ENCODE measurements at regions not wholly inside any gene's neighbourhood (a gene's known extent, or its start where the extent isn't known, plus 50 kb on each side); places are given as distances from the start of the nearest gene placed in this dataset.
"Not testable (repeated sequence)": the region's sequence is repeated elsewhere in the genome, so short reads cannot be mapped to it uniquely, and the experiment has no call there.

DNA sequence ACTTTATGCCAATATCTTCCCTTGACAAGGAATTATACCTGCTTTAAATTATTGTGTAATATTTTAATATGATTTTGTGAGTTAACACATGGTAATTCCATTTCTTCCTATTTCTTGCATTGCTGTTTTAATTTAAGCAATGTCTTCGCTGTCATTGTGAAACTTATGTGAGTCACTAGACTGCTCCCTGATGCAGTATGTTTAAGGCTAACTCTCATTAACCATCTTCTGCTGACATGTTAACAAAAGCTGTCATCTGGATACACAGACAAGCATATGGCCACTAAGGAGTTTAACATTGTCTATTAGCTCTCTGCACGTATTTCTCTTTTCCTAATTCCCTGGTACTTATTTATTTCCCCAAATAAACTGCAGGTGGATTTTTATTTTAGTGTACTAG lies 980.8 kb upstream of the CTNND2 start:
- no peak for DNase-seq (ENCODE audit: low read depth in 2 of 2)

DNA sequence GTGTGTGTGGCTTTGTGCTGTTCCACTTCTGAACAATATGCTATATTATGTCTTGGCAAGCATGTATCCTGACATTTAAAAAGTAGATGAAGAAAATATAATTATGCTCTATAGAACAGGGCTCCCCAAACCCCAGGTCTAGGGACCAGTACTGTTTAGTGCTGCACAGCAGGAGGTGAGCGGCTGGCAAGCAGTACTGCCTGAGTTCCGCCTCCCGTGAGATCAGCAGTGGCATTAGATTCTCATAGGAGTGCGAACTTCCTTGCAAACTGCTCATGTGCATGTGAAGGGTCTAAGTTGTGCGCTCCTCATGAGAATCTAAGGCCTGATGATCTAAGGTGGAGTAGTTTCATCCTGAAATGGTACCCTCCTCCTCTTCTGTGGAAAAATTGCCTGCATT lies 979.1 kb upstream of the CTNND2 start:
- DNase-seq (ENCODE audit: low read depth in 2 of 2), result no peak

DNA sequence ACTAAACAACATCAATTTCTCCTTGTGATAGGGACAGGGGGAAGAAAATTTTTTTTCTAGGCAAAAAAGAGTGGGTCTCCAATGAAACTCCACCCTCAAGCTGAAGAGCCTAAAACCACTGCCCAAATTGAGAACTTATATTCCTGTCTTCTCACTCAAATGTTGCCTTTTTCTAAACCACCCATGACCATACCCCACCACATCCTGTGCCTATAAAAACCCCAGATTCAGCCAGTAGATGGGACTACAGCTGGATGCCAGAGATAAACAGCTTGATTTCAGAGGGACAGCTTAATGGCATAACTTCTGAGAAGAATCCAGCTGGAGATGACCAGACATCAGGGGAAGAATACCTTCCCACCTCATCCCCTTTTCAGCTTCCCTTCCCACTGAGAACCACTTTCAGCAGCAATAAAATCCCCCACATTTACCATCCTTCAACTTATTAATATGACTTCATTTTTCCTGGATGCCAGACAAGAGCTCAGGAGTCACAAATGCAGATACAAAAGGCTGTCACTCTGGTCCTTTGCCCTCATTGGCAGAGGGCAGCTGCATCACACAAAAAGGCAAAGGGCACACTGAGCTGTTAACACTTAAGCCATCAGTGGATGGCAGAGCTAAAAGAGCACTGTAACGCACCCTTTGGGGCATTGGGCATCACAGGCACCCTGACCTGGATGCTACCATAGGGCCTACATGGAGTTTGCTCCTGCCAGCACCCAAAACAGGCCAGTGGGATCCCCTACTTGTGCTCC lies 972.5 kb upstream of the CTNND2 start:
- DNase-seq (ENCODE audit: low read depth in 2 of 2), result no peak

DNA sequence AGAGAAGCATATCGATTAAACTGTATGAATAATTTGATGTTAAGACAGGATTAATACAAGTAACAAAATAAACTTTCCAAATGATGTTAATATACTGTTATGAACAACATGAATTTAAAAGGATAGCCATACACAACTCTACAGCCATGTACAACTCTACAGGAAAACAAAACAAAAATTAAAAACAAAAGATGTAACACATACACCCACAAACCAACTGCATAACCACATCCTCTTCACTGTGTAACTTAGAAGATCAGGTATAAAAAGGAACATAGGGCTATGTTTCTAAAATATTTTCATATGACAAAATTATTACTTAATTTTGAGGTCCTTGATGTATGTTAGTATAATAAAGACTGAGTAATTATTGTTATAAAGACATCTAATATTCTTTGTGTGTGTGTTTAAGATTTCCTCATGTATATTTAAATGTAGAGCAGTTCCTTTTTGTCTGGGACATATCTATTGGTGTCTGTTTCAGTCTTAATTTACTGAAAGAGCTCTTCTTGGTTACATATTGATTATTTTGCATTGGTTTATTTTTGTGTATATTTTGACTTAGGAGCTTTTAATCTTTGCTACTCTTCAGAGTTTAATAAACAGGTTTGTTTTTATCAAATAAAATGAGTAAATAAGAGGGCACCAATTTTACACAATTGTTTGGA lies 966.8 kb upstream of the CTNND2 start:
- DNase-seq (ENCODE audit: low read depth in 2 of 2), result no peak

DNA sequence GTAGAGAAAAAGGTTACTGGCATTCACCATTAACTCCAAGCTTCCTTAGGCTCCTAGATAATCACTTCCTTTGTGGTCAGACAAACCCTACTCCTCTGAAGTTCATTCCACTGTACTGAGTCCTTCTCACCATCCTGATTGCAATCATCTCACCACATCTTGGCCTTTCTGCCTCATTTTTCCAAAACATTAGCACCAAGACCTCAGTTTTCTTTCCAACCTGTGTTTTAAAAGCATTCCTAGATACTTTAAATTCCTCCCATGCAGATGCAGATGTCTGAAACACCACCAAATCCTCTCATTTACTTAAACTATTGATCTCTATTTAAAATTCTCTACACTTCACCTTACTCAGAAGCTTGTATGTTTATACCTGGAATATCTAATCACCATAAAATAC lies 961.3 kb upstream of the CTNND2 start:
- no peak for DNase-seq (ENCODE audit: low read depth in 2 of 2)

DNA sequence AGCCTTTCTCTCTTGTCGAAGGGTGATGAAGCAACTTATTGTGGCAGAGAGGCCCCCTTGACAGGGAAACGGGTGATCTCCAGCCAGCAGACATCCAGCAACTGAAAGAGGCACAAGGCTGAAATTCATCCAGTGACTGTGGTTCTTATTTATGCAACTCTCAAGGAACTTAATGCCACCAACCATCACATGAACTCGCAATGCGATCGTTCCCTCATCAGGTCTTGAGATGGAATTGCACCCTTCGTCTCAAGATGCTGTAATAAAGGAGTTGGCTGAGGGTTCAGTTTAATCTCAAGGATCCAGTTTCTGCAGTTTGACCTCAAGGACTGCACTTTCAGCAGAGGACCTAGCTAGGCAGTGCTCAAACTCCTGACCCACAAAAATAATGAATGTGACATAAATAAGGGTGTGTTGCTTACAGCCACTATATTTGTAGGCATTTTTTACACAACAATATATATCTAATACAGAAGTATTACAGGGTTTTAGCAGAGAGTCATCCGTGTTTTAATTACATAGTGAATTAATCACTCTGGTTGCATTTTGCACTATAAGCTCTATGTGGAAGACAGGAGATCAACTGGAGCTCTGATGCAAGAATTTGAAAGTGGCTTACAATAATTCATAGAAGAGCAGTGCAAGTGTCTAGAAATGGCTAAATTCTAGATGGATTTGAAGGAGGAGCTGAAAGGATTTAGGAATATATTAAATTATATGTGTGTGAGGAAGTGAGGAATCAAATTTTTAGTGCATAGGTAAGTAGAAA lies 957.8 kb upstream of the CTNND2 start:
- DNase-seq (ENCODE audit: low read depth in 2 of 2), result no peak

DNA sequence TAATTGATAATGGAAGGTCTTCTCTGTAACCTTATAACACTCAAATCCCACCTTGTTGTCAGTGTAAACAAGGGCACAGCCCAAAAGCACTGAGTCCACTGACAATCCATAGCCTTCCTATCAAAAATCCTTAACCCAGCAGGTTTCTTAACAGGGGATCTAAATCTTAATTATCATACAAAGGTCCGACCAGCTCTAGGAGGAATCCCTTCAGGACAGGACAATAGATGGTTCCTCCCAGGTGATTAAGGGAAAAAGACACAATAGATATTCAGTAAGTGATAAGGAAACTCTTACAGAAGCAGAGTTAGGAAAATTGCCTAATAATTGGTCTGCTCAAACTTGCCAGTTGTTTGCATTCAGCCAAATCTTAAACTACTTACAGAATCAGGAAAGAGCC lies 951.9 kb upstream of the CTNND2 start:
- DNase-seq (ENCODE audit: low read depth in 2 of 2), result not testable (repeated sequence)

DNA sequence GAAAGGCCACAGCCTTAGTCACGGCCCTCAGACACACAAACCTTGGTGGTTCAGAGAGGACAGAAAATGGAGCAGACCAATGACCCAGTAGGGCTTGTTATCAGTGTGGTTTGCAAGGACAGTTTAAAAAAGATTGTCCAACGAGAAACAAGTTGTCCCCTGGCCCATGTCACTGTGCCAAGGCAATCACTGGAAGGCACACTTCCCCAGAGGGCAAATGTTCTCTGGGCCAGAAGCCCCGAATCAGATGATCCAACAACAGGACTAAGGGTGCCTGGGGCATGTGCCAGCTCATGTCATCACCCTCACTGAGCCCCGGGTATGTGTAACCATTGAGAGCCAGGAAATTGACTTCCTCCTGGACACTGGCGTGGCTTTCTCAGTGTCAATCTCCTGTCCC lies 950.1 kb upstream of the CTNND2 start:
- DNase-seq (ENCODE audit: low read depth in 2 of 2), result no peak

DNA sequence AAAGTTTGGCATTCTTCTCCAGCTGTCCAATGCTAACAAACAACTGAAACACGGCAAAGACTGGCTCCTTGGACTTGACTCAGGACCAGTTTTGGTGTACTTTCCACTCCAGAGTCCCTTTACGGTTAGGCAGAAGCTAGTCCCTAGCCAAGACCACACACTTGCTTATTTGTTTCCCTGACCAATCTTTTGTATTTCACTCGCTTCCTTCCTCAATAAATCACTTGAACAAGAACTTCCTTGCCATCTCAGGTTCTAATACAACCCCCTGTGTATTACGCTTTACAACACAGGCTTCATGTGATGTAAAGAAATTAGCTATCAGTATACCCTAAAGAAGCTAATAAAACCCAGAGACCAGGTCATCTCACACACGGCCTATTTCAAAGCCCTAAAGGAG lies 947.5 kb upstream of the CTNND2 start:
- DNase-seq (ENCODE audit: low read depth in 2 of 2), result no peak

DNA sequence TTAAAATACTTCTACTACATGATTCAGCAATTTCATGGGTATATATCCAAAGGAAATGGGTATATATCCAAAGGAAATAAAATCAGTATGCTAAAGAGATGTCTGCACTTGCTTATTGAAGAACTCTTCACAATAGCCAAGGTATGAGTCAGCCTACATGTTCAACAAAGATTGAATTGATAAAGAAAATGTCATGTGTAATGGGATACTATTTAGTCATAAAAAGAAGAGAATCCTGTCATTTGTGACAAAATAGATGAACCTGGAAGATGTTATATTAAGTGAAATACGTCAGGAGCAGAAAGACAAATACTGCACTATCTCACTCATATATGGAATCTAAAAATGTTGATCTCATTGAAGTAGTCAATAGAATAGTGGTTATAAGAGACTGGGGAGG lies 944.5 kb upstream of the CTNND2 start:
- DNase-seq (ENCODE audit: low read depth in 2 of 2), result no peak

DNA sequence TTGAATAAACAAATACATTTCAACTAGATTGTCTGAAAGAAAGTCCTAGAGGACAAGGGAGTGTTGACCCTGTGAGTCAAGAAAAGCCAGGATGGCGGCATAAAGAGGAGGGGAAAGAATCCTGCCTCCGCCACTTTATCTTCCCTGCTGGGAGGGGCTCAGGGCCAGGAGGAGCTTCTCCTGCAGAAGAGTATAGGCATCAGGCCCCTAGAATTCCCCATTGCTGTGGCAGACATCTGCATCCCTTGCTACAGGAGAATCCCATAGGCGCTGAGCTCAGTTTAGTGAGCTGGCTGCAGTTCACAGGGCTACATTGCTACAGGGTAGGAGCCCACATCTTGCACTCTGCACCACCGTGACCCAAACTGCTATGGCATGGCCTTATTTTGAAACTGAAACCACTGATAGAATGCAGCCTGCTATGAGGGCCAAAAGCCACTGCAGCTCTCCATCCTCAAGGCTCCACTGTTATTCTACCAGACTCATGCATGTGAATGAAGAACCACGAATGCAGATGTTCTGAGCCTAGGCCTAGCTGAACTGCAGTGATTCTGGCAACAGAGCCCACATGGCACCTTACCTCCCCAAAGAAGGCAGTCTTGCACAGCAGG lies 941.4 kb upstream of the CTNND2 start:
- DNase-seq (ENCODE audit: low read depth in 2 of 2), result no peak

DNA sequence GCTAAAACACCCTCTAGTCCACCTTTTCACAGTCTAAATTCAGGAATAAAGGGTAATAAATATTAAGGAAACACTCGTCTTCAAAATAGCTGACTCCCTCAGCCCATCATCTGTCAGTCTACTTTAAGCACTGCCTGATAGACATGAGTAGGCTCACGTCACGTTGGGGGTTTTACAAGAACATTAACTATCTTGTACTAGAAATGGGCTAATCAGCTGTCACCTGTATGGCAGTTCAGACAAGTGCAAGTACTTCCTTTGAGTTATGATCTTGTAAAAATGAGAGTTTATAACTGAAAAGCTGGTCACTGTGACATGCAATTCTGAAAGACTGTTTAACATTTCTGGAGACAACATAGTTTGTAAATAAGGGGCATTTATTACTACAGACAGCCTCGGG lies 936.7 kb upstream of the CTNND2 start:
- DNase-seq (ENCODE audit: low read depth in 2 of 2), result no peak

DNA sequence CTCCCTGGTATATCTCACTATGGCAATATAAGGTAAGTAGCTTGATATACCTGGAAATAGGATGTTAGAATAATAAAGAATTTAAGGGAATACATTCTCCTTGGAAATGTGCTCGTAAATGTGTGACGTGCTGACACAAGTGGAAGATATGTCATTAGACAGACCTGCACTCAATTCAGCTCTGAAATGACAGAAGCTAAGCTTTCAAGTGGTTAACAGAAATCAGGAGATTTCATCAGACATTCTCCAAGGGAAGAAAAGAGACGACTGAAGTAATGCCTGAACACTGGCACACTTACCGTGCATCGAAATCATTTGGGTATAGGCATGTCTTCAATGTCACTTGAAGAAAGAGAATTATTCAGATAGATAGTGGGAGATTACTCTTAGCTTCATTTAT lies 933.3 kb upstream of the CTNND2 start:
- no peak for DNase-seq (ENCODE audit: low read depth in 2 of 2)

DNA sequence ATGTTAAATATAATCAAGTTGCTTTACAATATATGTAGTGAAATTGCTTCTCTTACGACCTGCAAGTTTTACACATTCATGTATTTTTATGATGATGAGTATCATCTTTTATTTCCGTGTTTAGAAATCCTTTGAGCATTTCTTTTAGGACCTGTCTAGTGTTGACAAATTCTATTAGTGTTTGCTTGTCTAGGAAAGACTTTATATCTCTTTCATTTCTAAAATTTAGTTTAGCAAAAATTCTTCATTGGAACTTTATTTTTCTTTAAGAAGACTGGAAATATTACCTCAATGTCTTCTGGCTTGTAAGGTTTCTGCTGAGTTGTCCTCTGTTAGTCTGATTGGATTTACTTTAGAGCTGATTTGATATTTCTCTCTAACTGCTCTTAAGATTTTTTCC lies 920.9 kb upstream of the CTNND2 start:
- no peak for DNase-seq (ENCODE audit: low read depth in 2 of 2)

DNA sequence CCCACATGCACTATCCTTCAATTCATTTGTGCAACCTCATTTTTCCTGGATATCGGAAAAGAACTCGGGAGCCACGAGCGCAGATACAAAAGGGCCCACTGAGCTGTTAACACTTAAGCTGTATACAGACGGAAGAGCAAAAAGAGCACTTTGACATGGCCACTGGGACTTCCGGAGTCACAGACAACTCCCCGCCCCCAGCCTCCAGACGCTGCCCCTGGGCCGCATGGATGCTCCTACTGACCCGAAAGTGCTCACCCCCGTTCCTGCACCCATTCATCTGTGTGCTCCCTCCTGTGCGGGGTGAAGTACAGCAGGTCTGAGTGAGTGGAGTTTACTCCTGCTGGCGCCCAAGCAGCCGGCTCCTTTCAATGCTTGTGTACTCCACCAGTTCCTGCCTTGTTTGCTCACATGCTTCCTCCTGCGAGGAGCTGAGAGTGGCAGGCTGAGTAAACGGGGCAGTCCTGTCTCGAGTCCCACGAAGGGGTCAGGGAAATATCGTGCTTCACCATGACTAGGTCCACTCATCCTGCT lies 901.0 kb upstream of the CTNND2 start:
- DNase-seq (ENCODE audit: low read depth in 2 of 2), result no peak

DNA sequence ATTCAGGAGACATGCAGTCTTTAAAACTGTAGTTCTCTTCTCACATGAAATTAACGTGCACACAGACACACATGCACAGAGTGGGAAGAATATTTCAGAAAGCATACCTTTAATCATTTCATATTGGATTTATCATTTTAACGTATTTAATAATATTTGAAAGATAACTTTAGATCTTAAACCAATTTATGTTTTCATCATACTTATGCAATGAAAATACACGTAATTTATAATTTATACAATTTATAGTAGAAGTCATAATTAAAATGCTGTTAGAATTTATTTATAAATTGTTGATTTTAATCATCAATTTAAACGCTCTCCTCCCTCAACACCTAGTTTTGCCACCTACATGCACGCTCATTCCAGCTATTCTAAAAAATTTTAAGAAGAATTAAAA lies 894.9 kb upstream of the CTNND2 start:
- DNase-seq (ENCODE audit: low read depth in 2 of 2), result no peak

DNA sequence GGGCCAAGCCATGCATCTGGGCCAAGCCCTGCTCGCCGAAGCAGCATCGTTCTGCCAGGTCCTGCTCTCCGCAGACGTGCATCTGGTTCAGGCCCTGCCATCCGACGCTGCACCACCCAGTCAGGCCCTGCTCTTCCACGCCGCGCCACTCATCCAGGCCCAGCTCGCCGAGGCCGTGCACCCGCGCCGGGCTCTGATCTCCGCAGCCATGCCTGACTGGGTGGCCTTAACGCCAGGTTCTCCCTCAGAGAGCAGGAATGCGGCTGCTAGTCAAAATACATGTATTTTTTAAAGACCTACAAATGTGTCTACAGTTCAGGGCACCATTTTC lies 891.1 kb upstream of the CTNND2 start:
- no peak for DNase-seq (ENCODE audit: low read depth in 2 of 2)

DNA sequence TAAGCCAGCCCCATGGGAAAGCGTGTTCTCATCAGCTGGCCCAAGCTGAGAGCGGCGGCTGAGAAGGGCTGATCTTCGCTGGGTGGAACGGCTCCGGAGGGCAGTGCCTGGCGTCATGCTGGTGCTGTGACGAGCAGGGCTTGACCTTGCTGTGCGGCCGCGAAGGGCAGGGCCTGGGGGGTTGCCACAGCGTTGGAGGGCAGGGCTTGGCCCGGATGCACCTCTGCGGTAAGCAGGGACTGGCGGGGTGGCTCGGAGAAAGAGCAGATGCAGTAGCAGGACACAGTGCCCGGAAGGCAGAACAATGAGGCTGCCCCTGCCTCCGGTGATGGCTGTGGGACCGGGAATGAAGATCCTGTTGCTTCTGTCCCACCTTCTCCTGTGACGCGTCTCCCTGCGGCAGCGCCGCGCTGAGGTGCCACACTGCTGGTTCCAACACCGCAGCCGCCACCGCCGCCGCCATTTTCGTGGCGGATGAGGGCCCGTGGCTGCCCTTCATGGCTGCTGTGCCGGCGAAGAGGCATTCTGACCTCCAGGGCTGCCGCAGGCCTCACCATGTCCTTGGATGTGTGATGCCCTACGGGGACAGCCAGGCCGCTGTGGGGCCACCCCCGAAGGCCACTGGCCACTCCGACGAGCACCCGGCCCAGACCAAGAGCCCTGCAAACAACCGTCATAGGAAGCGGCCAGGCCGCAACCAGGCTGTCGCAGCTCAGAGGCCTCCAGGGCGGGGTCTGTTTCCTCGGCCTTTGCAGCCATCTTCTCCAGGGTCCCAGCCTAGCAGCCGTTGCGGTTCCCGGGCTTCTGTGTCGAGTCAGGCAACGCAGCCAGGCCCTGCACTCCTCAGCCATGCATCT lies 890.5 kb upstream of the CTNND2 start:
- no peak for DNase-seq (ENCODE audit: low read depth in 2 of 2)

DNA sequence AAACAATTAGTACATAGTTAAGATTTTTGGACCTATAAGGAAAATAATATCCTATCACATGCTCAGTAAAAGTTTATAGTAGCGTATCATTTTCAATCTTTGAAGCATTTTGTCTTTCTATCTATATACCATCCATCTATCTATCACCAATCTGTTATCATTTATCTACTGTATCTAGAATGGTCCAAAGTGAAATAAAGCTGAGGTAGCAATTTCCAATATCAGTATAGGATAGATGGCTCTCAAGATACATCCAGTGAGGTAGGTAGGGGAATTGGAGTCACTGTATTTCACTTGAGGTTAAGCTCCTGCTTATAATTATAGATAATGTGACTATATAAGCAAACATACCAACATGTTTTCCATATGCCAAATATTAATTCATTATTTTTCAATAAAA lies 889.1 kb upstream of the CTNND2 start:
- no peak for DNase-seq (ENCODE audit: low read depth in 2 of 2)

DNA sequence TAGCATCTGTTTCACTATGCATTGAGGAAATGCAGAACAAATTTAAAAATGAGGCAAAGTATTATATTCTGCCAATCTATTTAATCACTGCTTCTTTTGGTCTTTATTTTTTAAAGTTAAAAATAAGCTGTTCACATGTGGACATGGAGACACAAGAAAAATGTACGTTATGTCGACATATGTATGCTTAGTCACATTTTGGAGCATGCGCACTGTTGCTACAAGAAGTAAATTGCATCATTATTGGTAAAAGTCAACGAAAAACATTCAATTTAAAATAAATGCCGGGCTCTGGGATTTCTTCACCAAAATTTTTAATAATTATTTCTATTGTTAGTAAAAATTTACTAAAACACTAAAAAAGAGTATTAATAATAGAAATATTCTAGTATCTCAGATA lies 876.3 kb upstream of the CTNND2 start:
- DNase-seq (ENCODE audit: low read depth in 2 of 2), result no peak

DNA sequence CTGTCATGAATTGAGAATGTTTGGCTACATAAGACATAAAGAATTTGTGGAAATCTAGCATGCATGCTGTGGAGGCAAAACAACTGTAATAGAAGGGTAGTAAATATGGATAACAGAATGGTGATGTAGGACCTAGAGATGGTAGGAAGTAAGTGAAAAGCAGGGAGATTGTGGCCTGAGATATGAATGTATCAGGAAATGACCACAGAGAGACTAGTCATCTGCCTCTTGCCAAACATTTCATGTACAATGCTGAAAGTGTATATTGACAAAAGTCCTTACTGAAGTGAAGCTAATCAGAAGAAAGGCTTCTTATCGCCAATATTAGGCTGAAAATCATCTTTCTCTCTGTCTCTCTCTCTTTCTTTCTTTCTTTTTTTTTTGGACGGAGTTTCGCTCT lies 873.1 kb upstream of the CTNND2 start:
- DNase-seq (ENCODE audit: low read depth in 2 of 2), result no peak

All from dermis microvascular lymphatic vessel endothelial cell (primary cell).